Epithelial cell of esophagus (primary cell): ENCODE measurements at regions not wholly inside any gene's neighbourhood (a gene's known extent, or its start where the extent isn't known, plus 50 kb on each side); places are given as distances from the start of the nearest gene placed in this dataset.
A peak's percentile ranks its signal among the peaks of the same experiment; 100 is the strongest.
"Not testable (repeated sequence)": the region's sequence is repeated elsewhere in the genome, so short reads cannot be mapped to it uniquely, and the experiment has no call there.

Experiments used
- DNase-seq: peaks from one replicate; pipeline ENCODE4 v3.0.0; 2010; ENCODE audit warnings: low read depth
- H3K4me3 ChIP-seq: 2 replicates; pipeline ENCODE4 v1.5.1; 2011; ENCODE audit warnings: mild to moderate bottlenecking, low read length, control low read depth

GRCh38 chr21:10325546-10325945, 195.8 kb upstream of the TPTE start:
- DNase-seq = peak; percentile 96
- H3K4me3 ChIP-seq = not testable (repeated sequence)

DNA sequence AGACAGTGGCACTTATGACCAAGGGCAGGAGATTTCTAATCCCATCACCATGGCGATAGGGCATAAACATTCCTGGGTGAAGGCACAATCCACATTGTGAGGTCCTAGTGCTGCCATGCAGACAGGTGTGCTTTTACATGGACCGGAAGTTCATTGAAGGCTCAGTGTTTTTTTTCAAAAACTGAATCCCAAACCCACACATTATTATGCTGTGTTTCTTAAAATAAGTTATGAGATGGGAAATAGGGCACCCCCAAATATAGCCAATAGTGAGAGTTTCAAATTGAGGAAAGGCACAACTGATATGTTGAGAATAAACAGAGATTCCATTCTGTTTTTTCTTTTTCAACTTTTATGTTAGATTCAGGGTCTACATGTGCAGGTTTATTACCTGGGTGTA, 195.2 kb upstream of the TPTE start:
- DNase-seq = not testable (repeated sequence)

DNA sequence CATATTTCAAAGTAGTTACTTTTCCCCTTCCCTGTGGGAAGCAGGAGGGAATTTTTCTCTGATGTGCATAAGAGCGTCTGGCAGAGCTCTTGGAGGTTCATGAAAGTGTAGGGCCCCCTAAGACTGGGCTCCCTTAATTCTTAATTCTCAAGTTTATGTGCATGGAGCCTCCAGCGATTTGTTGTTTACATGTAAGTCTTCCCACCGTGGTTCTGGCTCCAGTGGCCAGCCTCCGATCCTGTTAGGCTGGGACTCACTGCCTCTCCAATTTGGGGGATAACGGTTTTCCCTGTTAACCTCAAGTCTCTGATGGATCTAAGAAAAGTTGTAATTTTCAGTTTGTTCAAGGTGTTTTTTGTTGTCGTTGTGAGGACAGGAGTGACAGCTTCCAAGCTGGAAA, 192.7 kb upstream of the TPTE start:
- DNase-seq, H3K4me3 ChIP-seq: not testable (repeated sequence)

More for the DNA sequence above, 195.2 kb upstream of the TPTE start:
- not testable (repeated sequence) for H3K4me3 ChIP-seq

DNA sequence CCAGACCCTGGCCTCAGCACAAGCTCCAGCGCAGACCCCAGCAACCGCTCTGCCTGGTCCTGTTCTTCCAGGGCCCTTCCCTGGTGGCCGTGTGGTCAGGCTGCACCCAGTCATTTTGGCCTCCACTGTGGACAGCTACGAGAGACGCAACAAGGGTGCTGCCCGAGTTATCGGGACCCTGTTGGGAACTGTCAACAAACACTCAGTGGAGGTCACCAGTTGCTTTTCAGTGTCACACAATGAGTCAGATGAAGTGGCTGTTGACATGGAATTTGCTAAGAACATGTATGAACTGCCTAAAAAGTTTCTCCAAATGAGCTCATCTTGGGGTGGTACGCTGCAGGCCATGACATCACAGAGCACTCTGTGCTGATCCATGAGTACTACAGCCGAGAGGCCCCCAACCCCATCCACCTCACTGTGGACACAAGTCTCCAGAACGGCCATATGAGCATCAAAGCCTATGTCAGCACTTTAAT, 190.7 kb upstream of the TPTE start:
- H3K4me3 ChIP-seq, DNase-seq: not testable (repeated sequence)

- DNase-seq = not testable (repeated sequence)
Measured at GRCh38 chr21:10331134-10331533, 190.2 kb upstream of the TPTE start.

DNA sequence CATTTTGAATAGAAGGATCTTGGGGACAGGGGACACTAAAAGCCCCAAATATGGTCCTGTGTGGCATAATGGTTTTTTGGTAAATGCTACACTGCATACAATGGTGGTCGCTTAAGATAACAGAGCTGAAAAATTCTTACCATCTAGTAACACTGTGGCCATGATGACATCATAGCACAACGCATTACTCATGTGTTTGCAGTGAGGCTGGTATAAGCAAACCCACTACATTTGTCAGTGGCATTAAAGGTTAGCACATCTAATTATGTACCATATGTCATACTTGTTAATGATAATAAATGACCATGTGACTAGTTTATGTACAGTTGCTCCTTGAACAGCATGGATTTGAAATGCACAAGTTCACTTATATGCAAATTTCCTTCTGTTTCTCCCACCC, 188.4 kb upstream of the TPTE start:
- DNase-seq, H3K4me3 ChIP-seq: not testable (repeated sequence)

More at GRCh38 chr21:10331134-10331533, 190.2 kb upstream of the TPTE start:
- H3K4me3 ChIP-seq = not testable (repeated sequence)

DNA sequence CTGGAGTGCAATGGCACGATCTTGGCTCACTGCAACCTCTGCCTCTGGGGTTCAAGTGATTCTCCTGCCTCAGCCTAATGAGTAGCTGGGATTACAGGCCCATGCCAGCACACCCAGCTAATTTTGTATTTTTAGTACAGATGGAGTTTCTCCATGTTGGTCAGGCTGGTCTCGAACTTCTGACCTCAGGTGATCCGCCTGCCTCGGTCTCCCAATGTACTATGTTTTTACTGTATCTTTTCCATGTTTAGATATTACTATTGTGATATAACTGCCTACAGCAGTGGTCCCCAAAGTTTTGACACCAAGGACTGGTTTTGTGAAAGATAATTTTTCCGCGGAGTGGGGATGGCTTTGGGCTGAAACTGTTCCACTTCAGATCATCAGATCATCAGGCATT, 187.0 kb upstream of the TPTE start:
- not testable (repeated sequence) for DNase-seq, H3K4me3 ChIP-seq

- not testable (repeated sequence) for DNase-seq, H3K4me3 ChIP-seq
Measured at GRCh38 chr21:10342261-10342956, 179.0 kb upstream of the TPTE start.

DNA sequence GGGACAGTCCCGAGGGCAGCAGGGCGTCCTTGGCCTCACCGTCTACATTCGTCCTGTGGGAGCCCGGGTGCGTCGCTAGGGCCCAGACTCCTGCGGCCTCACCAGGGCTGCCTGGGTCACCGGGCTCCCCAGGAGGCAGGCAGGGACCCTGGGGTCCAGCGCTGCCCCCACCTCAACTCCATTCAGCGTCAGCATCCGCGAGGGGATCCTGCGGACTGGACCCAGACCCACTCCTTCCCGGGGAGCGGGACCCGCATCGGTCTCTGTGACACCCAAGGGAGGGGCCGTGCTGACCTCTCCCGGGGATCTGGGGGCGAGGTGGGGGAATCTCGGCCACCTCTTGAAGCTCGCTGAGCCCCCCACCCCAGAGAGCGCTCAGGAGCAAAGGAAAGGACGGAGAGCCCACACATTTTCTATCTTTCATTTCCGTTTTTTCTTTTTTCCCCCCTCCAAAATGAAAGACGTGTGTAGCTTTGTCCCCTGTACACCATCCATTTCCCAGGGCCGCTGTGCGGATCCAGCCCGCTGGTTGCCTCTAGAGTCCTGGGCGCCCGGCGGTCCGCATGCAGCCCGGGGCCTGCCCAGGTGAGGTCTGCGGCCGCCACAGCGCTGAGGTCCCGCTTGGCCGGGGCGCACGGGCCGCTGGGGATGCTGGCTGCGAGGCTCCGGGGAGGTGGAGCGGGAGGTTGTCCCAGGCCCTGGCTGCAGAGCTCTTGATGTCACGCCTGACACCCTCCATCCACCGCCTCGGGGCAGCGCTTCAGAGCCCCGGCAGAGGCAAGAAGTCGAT, 178.0 kb upstream of the TPTE start:
- DNase-seq, H3K4me3 ChIP-seq: not testable (repeated sequence)

DNA sequence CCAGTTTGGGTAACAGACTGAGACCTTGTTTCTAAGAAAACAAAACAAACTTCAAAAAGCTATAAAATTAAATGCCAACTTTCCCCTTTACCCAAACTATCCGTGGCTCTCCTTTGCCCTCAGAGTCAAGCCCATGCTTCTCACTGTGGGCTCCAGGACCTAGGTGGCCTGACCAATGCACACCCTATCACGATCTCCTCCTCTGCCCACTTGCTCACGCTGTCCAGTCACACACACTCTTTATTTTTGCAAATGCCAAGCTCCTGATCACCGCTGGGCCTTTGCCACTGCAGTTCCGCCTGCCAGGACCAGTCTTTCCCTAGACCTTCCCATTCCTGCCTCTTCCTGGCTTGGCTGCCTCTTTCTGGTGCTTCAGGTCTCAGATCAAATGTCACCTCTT, 177.1 kb upstream of the TPTE start:
- not testable (repeated sequence) for H3K4me3 ChIP-seq, DNase-seq

DNA sequence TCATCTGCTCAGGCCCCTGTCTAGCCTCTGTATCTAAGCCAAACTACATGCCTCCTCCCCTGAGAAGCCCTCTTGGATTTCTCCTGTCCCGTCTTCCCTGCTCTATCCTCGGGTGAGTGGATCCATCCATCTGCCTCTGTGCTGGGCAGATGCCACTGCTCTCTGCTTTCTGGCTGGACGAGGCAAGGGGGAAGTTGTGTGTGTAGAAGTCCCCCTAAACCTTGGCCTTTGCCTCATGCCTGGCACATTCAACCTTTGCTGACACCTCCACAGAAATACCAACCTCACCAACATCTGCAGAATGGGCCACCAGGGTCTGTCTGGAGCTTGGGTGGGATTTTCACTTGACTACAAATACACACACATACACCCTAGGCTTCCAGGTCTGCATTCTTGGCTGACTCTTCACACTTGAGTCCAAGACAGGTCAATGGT, 176.2 kb upstream of the TPTE start:
- not testable (repeated sequence) for H3K4me3 ChIP-seq, DNase-seq

DNA sequence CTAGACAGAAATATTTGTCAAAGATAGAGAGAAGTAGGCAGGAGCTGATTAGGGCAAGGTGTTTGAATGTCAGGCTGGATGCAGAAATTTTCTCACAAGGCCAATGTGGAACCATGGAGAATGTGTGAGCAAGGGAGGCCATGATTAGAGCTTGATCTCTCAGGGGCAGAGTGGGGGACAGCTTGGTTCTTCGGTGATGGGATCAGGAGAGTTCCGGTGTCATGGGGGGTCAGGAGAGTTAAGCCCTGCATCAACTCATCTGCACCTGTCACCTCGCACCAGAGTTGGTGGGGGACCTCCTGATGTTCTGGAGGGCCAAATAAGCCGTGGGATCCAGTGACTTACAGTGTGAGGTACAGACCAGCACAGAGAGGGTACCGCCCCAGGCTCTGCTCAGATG, 175.1 kb upstream of the TPTE start:
- DNase-seq, H3K4me3 ChIP-seq: not testable (repeated sequence)

- DNase-seq, H3K4me3 ChIP-seq: not testable (repeated sequence)
Measured at GRCh38 chr21:10346933-10347615, 174.3 kb upstream of the TPTE start.

DNA sequence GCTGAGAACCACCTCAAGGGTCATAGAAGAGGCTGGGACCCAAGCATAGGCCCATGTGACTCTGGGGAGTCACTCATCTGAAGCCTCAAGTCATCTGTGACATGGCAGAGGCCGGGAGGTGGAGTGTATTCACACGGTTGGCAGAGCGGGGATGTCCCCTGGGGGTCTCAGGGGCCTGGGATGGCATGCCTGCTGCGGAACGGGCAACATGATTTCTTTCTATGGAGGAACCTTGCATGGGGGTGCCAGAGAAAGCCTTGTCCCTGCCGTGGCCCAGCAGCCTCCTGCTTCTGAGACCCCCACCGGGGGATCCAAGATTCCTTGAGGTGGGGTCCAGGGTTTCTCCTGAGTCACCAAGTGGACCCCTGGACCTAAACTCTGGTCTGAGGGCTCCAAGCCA, 173.7 kb upstream of the TPTE start:
- not testable (repeated sequence) for H3K4me3 ChIP-seq, DNase-seq

- not testable (repeated sequence) for DNase-seq, H3K4me3 ChIP-seq
Measured at GRCh38 chr21:10348150-10348549, 173.2 kb upstream of the TPTE start.

- not testable (repeated sequence) for DNase-seq, H3K4me3 ChIP-seq
Measured at GRCh38 chr21:10354851-10355578, 166.4 kb upstream of the TPTE start.

GRCh38 chr21:10359120-10359519, 162.3 kb upstream of the TPTE start:
- DNase-seq, H3K4me3 ChIP-seq: not testable (repeated sequence)

GRCh38 chr21:10359911-10360310, 161.5 kb upstream of the TPTE start:
- not testable (repeated sequence) for DNase-seq, H3K4me3 ChIP-seq

DNA sequence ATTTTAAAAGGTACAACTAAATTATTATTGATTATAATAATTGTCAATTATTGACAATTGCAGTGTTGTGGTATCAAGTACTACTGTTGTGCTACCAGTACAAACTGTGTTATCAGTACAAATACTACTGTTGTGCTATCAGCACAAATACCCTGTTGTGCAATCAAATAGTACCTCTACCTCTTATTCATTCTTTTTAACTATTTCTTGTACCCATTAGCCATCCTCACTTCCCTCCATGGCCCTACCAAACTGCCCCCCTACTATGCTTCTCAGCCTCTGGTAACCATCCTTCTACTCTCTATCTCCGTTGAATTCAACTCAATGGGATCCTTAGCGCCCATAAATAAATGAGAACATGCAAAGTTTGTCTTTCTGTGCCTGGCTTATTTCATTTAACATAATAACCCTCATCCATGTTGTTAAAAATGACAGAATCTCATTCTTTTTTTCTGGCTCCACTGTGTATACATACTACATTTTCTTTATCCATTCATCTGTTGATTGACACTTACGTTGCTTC, 160.1 kb upstream of the TPTE start:
- not testable (repeated sequence) for DNase-seq, H3K4me3 ChIP-seq
